Ishikawa (cell line): ENCODE measurements at regions not wholly inside any gene's neighbourhood (a gene's known extent, or its start where the extent isn't known, plus 50 kb on each side); places are given as distances from the start of the nearest gene placed in this dataset.

Source experiments
- CEBPB ChIP-seq: IDR thresholded peaks from 2 replicates; pipeline ENCODE4 v1.6.1; 2012
- CREB1 ChIP-seq: IDR thresholded peaks from 2 replicates; pipeline ENCODE4 v1.6.1; 2012; ENCODE audit warnings: low read depth
- EGR1 ChIP-seq: IDR thresholded peaks from 2 replicates; pipeline ENCODE4 v1.6.1; 2012
- EP300 ChIP-seq: IDR thresholded peaks from 2 replicates; pipeline ENCODE4 v1.6.1; 2012; ENCODE audit warnings: borderline replicate concordance
- FOXM1 ChIP-seq: IDR thresholded peaks from 2 replicates; pipeline ENCODE4 v1.6.1; 2012; ENCODE audit warnings: low read depth, borderline replicate concordance
- NFIC ChIP-seq: IDR thresholded peaks from 2 replicates; pipeline ENCODE4 v1.6.1; 2012
- RAD21 ChIP-seq: IDR thresholded peaks from 2 replicates; pipeline ENCODE4 v1.6.1; 2012; ENCODE audit warnings: low read depth
- TAF1 ChIP-seq: IDR thresholded peaks from 2 replicates; pipeline ENCODE4 v1.6.1; 2012; ENCODE audit warnings: low read depth, mild to moderate bottlenecking
- TCF12 ChIP-seq: IDR thresholded peaks from 2 replicates; pipeline ENCODE4 v1.6.1; 2012; ENCODE audit warnings: low read depth
- TEAD4 ChIP-seq: IDR thresholded peaks from 2 replicates; pipeline ENCODE4 v1.6.1; 2012
- YY1 ChIP-seq: IDR thresholded peaks from 2 replicates; pipeline ENCODE4 v1.6.1; 2012; ENCODE audit warnings: low read depth
- ZBTB7A ChIP-seq: IDR thresholded peaks from 2 replicates; pipeline ENCODE4 v1.6.1; 2012; ENCODE audit warnings: low read depth
- TF ChIP-seq, protein P1 (sequence below): IDR thresholded peaks from 2 replicates; pipeline ENCODE4 v1.6.1; 2012
- TF ChIP-seq, protein P2 (sequence below): IDR thresholded peaks from 2 replicates; pipeline ENCODE4 v1.6.1; 2012
- TF ChIP-seq, protein P3 (sequence below): IDR thresholded peaks from 2 replicates; pipeline ENCODE4 v1.6.1; 2012; ENCODE audit warnings: low read depth, mild to moderate bottlenecking

DNA sequence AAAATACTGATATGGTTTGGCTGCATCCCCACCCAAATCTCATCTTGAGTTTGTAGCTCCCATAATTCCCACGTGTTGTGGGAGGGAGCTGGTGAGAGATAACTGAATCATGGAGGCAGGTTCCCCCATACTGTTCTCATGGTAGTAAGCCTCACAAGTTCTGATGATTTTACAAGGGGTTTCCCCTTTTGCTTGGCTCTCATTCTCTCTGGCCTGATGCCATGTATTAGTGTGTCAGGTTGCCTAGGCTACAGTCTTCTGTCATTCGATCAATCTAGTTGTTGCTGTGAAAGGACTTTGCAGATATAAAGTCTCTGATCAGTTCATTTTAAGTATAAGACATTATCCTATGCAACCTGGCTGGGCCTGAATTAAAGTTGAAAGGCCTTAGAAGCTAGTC, 209.3 kb upstream of the MAOA start:
- TF ChIP-seq TEAD4 (no peak), EGR1 (no peak), NFIC (no peak), ZBTB7A (no peak), CREB1 (no peak), RAD21 (no peak), YY1 (no peak), TCF12 (no peak), EP300 (no peak)
- TF ChIP-seq, protein P1, sequence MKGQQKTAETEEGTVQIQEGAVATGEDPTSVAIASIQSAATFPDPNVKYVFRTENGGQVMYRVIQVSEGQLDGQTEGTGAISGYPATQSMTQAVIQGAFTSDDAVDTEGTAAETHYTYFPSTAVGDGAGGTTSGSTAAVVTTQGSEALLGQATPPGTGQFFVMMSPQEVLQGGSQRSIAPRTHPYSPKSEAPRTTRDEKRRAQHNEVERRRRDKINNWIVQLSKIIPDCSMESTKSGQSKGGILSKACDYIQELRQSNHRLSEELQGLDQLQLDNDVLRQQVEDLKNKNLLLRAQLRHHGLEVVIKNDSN, result no peak
- TF ChIP-seq, protein P2, sequence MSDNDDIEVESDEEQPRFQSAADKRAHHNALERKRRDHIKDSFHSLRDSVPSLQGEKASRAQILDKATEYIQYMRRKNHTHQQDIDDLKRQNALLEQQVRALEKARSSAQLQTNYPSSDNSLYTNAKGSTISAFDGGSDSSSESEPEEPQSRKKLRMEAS, result no peak

DNA sequence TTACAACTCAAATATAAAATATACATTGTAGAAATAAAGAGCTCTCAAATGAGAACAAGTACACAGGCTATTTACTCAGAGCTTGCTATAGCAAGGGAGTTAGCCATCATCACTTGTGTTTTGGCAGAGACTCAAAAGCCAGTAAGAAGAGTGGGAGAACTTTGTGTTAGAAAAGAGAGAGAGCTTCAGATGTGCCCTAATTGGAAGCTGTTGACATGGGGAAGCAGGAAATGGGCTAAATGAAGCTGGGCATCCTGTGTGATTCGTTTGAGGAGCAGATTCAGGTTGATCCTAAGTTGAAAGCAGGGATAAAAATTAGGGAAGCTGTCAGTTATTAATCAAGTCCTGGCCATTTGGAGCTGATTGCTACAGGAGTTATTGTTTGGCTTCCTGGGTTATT, 207.4 kb upstream of the MAOA start:
- TF ChIP-seq ZBTB7A, result no peak
- TF ChIP-seq, protein P3, sequence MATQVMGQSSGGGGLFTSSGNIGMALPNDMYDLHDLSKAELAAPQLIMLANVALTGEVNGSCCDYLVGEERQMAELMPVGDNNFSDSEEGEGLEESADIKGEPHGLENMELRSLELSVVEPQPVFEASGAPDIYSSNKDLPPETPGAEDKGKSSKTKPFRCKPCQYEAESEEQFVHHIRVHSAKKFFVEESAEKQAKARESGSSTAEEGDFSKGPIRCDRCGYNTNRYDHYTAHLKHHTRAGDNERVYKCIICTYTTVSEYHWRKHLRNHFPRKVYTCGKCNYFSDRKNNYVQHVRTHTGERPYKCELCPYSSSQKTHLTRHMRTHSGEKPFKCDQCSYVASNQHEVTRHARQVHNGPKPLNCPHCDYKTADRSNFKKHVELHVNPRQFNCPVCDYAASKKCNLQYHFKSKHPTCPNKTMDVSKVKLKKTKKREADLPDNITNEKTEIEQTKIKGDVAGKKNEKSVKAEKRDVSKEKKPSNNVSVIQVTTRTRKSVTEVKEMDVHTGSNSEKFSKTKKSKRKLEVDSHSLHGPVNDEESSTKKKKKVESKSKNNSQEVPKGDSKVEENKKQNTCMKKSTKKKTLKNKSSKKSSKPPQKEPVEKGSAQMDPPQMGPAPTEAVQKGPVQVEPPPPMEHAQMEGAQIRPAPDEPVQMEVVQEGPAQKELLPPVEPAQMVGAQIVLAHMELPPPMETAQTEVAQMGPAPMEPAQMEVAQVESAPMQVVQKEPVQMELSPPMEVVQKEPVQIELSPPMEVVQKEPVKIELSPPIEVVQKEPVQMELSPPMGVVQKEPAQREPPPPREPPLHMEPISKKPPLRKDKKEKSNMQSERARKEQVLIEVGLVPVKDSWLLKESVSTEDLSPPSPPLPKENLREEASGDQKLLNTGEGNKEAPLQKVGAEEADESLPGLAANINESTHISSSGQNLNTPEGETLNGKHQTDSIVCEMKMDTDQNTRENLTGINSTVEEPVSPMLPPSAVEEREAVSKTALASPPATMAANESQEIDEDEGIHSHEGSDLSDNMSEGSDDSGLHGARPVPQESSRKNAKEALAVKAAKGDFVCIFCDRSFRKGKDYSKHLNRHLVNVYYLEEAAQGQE, result no peak
- TF ChIP-seq EP300, result no peak
- no peak for TF ChIP-seq NFIC
- TF ChIP-seq TEAD4, result no peak
- no peak for TF ChIP-seq RAD21
- no peak for TF ChIP-seq EGR1
- no peak for TF ChIP-seq YY1

DNA sequence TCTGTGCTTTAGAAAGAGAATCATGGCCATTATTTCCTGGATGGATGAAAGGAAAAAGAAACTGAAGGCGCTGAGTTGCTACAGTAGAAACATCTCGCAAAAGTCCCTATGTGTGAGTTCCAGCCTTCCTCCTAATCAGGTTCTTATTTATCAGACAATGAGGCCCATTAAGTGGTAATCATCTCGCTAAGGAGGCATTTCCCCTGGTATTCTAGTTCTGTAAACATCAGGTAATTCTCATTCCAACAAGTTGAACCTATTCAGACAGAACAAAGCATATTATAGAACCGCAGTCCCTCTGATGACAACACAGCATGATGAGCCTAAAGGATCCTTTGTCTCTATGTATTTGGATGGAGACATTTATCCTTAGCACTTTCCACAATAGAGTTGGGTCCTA, 205.7 kb upstream of the MAOA start:
- no peak for TF ChIP-seq CREB1
- TF ChIP-seq YY1, result no peak
- TF ChIP-seq, protein P3, result no peak
- no peak for TF ChIP-seq RAD21
- TF ChIP-seq EP300, result no peak
- no peak for TF ChIP-seq NFIC
- TF ChIP-seq ZBTB7A, result no peak
- no peak for TF ChIP-seq FOXM1
- no peak for TF ChIP-seq CEBPB
- TF ChIP-seq, protein P2, result no peak
- no peak for TF ChIP-seq TCF12
- TF ChIP-seq TEAD4, result no peak

DNA sequence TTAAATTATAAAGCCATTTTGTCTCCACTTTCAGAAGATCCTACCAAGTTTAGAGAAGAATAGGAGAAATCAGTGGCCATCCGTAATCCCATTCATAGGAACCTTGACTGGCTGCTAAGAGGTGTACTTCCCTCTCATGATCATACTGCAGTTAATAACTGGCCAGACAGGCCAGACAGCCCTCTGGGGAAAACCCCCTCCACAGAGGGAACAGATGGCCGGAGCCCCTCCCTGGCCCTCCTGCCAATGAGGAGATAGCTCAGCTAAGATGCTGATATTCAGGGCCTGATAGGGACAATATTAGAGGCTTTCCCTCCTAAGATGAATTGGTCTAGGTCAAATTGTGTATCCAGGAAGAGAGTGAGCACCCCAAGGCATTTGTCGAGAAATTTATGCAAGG, 200.0 kb upstream of the MAOA start:
- TF ChIP-seq CREB1 (no peak), NFIC (no peak), FOXM1 (no peak), YY1 (no peak), TCF12 (no peak), TEAD4 (no peak)
- TF ChIP-seq, protein P3, result no peak

DNA sequence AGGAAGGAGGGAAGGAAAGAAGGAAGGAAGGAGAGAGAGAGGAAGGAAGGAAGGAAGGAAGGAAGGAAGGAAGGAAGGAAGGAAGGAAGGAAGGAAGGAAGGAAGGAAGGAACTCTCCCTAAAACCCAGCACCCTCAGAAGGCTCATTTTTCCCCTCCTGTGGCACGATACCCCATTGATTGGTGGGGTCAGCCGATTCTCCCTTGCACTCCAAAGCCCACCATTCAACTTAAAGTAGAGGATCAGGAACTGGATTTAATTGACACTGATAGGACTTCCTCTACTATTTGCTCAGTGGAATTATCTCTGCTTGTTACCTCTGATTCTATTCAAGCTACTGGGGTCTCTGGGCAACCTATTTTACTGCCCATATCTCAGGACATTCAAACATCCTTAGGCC, 199.2 kb upstream of the MAOA start:
- TF ChIP-seq CREB1, result no peak
- no peak for TF ChIP-seq YY1
- TF ChIP-seq EGR1, result no peak
- TF ChIP-seq, protein P2, result no peak
- TF ChIP-seq NFIC, result no peak

DNA sequence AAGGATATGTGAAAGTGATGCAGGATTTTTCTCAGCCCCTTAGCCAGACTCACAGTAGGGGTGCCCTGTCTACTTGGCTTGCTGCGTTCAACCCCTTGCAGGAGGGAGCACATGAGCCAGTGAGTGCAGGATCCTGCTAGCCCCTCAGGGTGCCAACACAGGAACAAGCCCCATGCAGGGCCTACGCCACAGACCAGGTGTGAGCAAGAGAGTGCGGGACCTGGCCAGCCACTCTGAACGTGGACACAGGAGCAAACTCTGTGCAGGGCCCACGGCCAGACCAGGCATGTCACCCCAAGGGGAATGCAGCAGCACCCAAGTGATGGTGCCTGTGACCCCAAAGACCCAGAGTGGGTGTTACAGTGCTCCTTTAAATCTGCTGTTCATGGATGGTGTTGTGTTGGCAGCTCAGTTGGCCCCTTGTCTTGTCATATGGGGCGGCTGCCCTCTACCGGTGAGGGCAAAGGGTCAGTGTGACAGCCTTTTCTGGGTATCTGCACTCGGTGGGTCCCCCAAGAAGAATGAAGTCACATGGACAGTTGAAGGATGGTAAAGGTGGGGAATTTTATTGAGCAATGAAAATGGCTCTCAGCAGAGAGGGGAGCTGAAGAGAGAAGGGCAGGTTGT, 188.4 kb upstream of the MAOA start:
- TF ChIP-seq RAD21 (no peak), TEAD4 (no peak), FOXM1 (no peak), EP300 (no peak), EGR1 (no peak), CREB1 (no peak), TAF1 (no peak), NFIC (no peak), CEBPB (no peak), ZBTB7A (no peak), YY1 (no peak), TCF12 (no peak)
- TF ChIP-seq, protein P3, result no peak
- TF ChIP-seq, protein P2, result no peak
- TF ChIP-seq, protein P1, result no peak
